ENCODE measurements at regions not wholly inside any gene's neighbourhood (a gene's known extent, or its start where the extent isn't known, plus 50 kb on each side); places are given as distances from the start of the nearest gene placed in this dataset.

DNA sequence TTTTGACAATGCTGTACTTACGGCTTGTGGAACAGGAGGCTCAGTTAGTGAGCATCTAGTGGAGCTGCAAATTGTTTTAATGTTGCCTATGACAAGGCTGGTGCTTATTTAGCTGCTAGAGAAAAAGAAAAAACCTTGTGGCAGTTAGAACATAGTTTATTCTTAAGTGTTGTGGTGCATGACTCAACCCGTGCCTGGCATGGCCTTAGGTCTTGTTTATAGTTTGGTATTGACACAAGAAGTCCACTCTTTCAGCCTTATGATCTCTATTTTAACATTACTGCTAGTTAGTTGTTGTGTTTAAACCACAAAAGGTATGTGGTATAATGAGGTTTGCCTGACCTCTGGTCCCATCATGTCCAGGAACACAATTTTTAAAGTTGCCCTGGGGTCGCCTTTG is 744.6 kb downstream of the FAM181B start:
- H3K9me3 Mint-ChIP-seq: peaks cover 37% of the 10 kb centered on the region
- DNase-seq: no peak
- H3K4me3 Mint-ChIP-seq: no peak overlapping the region
- TF ChIP-seq, protein P1, sequence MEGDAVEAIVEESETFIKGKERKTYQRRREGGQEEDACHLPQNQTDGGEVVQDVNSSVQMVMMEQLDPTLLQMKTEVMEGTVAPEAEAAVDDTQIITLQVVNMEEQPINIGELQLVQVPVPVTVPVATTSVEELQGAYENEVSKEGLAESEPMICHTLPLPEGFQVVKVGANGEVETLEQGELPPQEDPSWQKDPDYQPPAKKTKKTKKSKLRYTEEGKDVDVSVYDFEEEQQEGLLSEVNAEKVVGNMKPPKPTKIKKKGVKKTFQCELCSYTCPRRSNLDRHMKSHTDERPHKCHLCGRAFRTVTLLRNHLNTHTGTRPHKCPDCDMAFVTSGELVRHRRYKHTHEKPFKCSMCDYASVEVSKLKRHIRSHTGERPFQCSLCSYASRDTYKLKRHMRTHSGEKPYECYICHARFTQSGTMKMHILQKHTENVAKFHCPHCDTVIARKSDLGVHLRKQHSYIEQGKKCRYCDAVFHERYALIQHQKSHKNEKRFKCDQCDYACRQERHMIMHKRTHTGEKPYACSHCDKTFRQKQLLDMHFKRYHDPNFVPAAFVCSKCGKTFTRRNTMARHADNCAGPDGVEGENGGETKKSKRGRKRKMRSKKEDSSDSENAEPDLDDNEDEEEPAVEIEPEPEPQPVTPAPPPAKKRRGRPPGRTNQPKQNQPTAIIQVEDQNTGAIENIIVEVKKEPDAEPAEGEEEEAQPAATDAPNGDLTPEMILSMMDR (IDR thresholded peaks at IDR 0.05): no peak
- no peaks in the 10 kb centered on the region for H3K27me3 Mint-ChIP-seq (ENCODE audit: low read depth, poor library complexity)
- no peaks in the 10 kb centered on the region for H3K4me1 Mint-ChIP-seq
- H3K36me3 Mint-ChIP-seq (ENCODE audit: low read depth): no peaks in the 10 kb centered on the region
- H3K27ac Mint-ChIP-seq: no peak overlapping the region

DNA sequence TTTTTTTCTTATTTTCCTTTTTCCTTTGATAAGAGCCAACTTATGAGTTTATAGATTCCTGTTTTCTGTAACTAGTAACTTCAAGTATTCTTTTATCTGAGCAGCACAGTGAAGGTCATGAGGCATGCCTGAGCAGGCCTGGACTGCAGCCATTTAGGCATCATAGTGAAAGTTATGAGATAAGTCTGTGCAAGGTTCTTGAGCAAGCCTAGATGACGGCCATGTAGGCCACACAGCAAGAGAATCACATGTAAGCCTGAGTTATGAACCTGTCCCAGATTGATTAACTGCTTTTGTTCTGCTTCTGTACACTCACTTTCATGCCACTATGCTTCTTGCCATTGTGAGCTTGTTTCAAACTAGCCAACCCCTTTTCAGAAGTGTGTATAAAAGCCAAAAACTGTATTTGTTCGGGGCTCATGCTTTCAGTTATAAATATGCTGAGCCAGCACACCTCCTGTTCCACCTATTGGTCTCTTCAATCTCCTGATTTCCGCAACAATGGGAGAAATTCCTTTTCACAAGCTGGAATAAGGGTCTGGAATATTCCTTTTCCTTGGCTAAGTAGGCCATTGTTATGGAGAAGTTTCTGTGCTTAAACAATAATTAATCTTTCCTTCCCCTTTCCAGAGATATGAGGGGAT is 745.7 kb downstream of the FAM181B start:
- DNase-seq: no peak

DNA sequence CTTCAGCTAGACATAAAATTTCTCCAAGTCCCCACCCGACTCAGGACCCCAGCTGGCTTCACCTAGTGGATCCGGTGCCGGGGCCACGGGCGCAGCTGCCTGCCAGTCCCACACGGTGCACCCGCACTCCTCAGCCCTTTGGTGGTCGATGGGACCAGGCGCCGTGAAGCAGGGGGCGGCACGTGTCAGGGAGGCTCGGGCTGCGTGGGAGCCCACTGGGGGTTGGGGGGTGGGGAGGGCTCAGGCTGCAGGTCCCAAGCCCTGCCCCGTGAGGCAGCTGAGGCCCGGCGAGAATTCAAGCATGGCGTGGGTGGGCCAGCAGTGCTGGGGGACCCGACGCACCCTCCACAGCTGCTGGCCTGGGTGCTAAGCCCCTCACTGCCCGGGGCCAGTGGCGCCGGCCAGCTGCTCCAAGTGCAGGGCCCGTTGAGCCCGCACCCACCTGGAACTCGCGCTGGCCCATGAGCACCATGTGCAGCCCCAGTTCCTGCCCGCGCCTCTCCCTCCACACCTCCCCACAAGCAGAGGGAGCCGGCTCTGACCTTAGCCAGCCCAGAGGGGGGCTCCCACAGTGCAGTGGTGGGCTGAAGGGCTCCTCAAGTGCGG is 747.0 kb downstream of the FAM181B start:
- no peaks in the 10 kb centered on the region for H3K36me3 Mint-ChIP-seq (ENCODE audit: low read depth)
- H3K9me3 Mint-ChIP-seq: peaks cover 37% of the 10 kb centered on the region
- H3K27ac Mint-ChIP-seq: no peak overlapping the region
- no peaks in the 10 kb centered on the region for H3K27me3 Mint-ChIP-seq (ENCODE audit: low read depth, poor library complexity)
- H3K4me1 Mint-ChIP-seq: no peaks in the 10 kb centered on the region
- H3K4me3 Mint-ChIP-seq: no peak overlapping the region
- no peak for DNase-seq
- TF ChIP-seq, protein P1 (IDR thresholded peaks at IDR 0.05): no peak

More for the DNA sequence above, 745.7 kb downstream of the FAM181B start:
- H3K9me3 Mint-ChIP-seq: peaks cover 37% of the 10 kb centered on the region
- no peak overlapping the region for H3K4me3 Mint-ChIP-seq
- H3K27me3 Mint-ChIP-seq (ENCODE audit: low read depth, poor library complexity): no peaks in the 10 kb centered on the region
- no peaks in the 10 kb centered on the region for H3K36me3 Mint-ChIP-seq (ENCODE audit: low read depth)
- no peaks in the 10 kb centered on the region for H3K4me1 Mint-ChIP-seq
- TF ChIP-seq, protein P1 (IDR thresholded peaks at IDR 0.05): no peak
- H3K27ac Mint-ChIP-seq: no peak overlapping the region

DNA sequence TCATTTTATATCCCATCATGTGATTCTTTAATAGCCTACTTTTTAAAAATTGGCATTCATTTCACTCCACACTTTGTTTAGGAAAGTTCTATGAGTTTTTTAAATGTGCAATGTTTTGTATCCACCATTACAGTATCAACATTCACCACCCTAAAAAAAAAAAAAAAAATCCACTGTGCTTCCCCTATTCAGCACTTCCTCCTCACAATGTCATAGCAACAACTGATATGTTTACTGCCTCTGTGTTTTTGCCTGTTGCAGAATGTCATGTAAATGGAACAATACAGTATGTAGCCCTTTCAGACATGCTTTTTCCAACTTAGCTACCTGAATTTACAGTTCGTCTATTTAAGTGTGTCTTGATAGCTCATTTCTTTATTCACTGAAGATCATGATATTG is 754.2 kb downstream of the FAM181B start:
- Mint-ChIP-seq H3K9me3 (peaks cover 9% of the 10 kb centered on the region), H3K27ac (no peak overlapping the region), H3K4me1 (no peaks in the 10 kb centered on the region), H3K36me3 (ENCODE audit: low read depth) (no peaks in the 10 kb centered on the region), H3K27me3 (ENCODE audit: low read depth, poor library complexity) (peaks cover 2% of the 10 kb centered on the region), H3K4me3 (no peak overlapping the region)
- TF ChIP-seq, protein P1 (IDR thresholded peaks at IDR 0.05): no peak
- DNase-seq: no peak

DNA sequence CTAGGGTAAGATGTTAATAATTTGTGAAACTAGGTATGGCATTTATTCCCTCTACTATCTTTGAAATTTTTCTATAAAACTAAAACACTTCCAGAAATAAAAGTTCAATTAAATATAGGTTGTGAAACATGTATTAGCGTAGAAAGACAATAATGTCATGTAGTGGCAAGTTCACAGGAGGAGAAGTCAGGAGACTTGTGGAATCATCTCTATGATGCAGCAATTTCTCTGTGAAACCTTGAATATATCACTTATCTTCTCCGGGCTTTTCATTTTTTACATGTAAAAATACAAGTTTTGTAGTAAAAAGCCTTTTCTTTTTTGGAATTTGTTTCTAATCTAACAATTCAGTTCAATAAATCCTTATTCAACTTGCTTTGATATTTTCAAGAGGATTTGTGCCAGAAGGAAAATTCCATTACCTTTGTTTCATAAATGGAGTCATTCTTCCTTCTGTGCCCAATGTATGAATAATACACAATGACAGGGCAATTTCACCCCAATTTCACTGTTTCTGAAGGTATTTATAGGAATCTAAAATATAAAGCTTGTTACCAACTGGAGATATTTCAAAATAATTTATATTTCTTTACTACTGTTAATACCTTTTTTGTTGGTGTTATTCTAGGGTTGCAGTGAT is 758.3 kb downstream of the FAM181B start:
- Mint-ChIP-seq H3K36me3 (ENCODE audit: low read depth) (no peaks in the 10 kb centered on the region), H3K27me3 (ENCODE audit: low read depth, poor library complexity) (peaks cover 2% of the 10 kb centered on the region), H3K27ac (no peak overlapping the region), H3K9me3 (peaks cover 8% of the 10 kb centered on the region), H3K4me1 (no peaks in the 10 kb centered on the region), H3K4me3 (no peak overlapping the region)
- no peak for DNase-seq
- TF ChIP-seq, protein P1 (IDR thresholded peaks at IDR 0.05): no peak

Measured in nephron progenitor cell (in vitro differentiated cells).